GM23248 (cell line): ENCODE measurements at regions not wholly inside any gene's neighbourhood (a gene's known extent, or its start where the extent isn't known, plus 50 kb on each side); places are given as distances from the start of the nearest gene placed in this dataset.

ENCODE experiments used
- EZH2 ChIP-seq: fragments of 200-600 bp; sonication (generic); IDR thresholded peaks from 2 replicates; pipeline ENCODE4 v1.6.1; 2018; ENCODE audit warnings: antibody characterized with exemption, mild to moderate bottlenecking; ENCODE audit not compliant: insufficient read depth, poor library complexity, severe bottlenecking
- EZH2phosphoT487 ChIP-seq: fragments of 200-600 bp; sonication (generic); IDR thresholded peaks from 2 replicates; pipeline ENCODE4 v1.6.1; 2018; ENCODE audit warnings: antibody characterized with exemption, moderate library complexity, mild to moderate bottlenecking, low read depth; ENCODE audit not compliant: insufficient read depth

DNA sequence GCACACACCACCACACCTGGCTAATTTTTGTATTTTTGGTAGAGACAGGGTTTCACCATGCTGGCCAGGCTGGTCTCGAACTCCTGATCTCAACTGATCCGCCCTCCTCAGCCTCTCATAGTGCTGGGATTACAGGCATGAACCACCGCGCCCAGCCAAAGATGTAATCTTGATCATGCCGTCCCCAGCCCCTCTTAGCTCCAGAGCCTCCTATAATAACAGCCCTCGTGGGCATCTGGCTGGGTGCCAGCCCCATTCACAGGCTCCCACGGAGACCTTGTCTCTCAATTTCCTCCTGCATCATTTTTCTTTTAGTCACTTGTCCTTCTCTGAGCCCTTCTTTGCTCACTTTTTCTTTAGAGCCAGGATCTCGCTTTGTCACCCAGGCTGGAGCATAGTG is 94.2 kb downstream of the KATNIP start:
- TF ChIP-seq EZH2phosphoT487 (no peak), EZH2 (no peak)
